GM23338 (cell line): ENCODE measurements at regions not wholly inside any gene's neighbourhood (a gene's known extent, or its start where the extent isn't known, plus 50 kb on each side); places are given as distances from the start of the nearest gene placed in this dataset.

Experiments used
- ATAC-seq: fragments of 200-7000 bp; cut with Tn5 transposase; 3 replicates; pipeline ENCODE4 v1.9.1; 2020
- DNase-seq: peaks from one replicate; pipeline ENCODE4 v3.0.0-alpha.2; 2015; ENCODE audit warnings: low spot score
- H2AFZ ChIP-seq: fragments of 200-600 bp; sonication (generic); 2 replicates; pipeline ENCODE4 v1.8.0; 2016; ENCODE audit warnings: antibody characterized with exemption, mild to moderate bottlenecking, moderate library complexity
- H3F3A ChIP-seq: fragments of 200-600 bp; sonication (generic); replicated peaks from 2 replicates; pipeline ENCODE4 v1.8.0; 2017; ENCODE audit warnings: antibody characterized with exemption, mixed run types, low read depth
- H3K27ac ChIP-seq: fragments of 200-600 bp; sonication (generic); 2 replicates; pipeline ENCODE4 v1.6.1; 2016; ENCODE audit warnings: low read depth
- H3K27me3 ChIP-seq: fragments of 200-600 bp; sonication (generic); 2 replicates; pipeline ENCODE4 v1.8.0; 2016; ENCODE audit warnings: mild to moderate bottlenecking, mixed run types, moderate library complexity; ENCODE audit not compliant: insufficient read depth
- H3K36me3 ChIP-seq: fragments of 200-600 bp; sonication (generic); 2 replicates; pipeline ENCODE4 v1.8.0; 2016; ENCODE audit warnings: mild to moderate bottlenecking; ENCODE audit not compliant: insufficient read depth
- H3K4me1 ChIP-seq: fragments of 200-600 bp; sonication (generic); 2 replicates; pipeline ENCODE4 v1.8.0; 2016; ENCODE audit warnings: mild to moderate bottlenecking, moderate library complexity; ENCODE audit not compliant: insufficient read depth
- H3K4me2 ChIP-seq: fragments of 200-600 bp; sonication (generic); 2 replicates; pipeline ENCODE4 v1.7.1; 2017; ENCODE audit warnings: mixed run types
- H3K4me3 ChIP-seq: fragments of 200-600 bp; sonication (generic); 2 replicates; pipeline ENCODE4 v1.6.1; 2016; ENCODE audit warnings: mixed run types
- H3K79me2 ChIP-seq: fragments of 200-600 bp; sonication (generic); replicated peaks from 2 replicates; pipeline ENCODE4 v1.8.0; 2017; ENCODE audit warnings: mild to moderate bottlenecking; ENCODE audit not compliant: insufficient read depth
- H3K9me2 ChIP-seq: fragments of 200-600 bp; sonication (generic); 2 replicates; pipeline ENCODE4 v1.8.0; 2017; ENCODE audit not compliant: insufficient read depth
- H4K20me1 ChIP-seq: fragments of 200-600 bp; sonication (generic); replicated peaks from 2 replicates; pipeline ENCODE4 v1.8.0; 2017; ENCODE audit warnings: mild to moderate bottlenecking; ENCODE audit not compliant: insufficient read depth
- H3K27ac Mint-ChIP-seq: 2 replicates; pipeline ENCODE4 v1.8.0; 2020; ENCODE audit warnings: inconsistent platforms, mild to moderate bottlenecking, moderate library complexity, mixed read lengths
- H3K27me3 Mint-ChIP-seq: 3 replicates; pipeline ENCODE4 v1.8.0; 2022; ENCODE audit warnings: low read depth, mild to moderate bottlenecking, moderate library complexity, mixed read lengths, inconsistent platforms; ENCODE audit not compliant: insufficient read depth, poor library complexity
- H3K36me3 Mint-ChIP-seq: 3 replicates; pipeline ENCODE4 v1.8.0; 2021; ENCODE audit warnings: low read depth, mild to moderate bottlenecking, inconsistent platforms, moderate library complexity, mixed read lengths
- H3K4me1 Mint-ChIP-seq: 3 replicates; pipeline ENCODE4 v1.8.0; 2020; ENCODE audit warnings: mild to moderate bottlenecking, inconsistent platforms, mixed read lengths
- H3K4me3 Mint-ChIP-seq: 3 replicates; pipeline ENCODE4 v1.8.0; 2021; ENCODE audit warnings: moderate library complexity, mild to moderate bottlenecking, inconsistent platforms, mixed read lengths
- H3K9me3 Mint-ChIP-seq: 3 replicates; pipeline ENCODE4 v1.8.0; 2020; ENCODE audit warnings: moderate library complexity, mild to moderate bottlenecking, inconsistent platforms, mixed read lengths
- CREB1 ChIP-seq: fragments of 250-450 bp; sonication (Bioruptor Pico); IDR thresholded peaks from 2 replicates; pipeline ENCODE4 v1.5.0; 2020; ENCODE audit warnings: low read depth, mild to moderate bottlenecking, moderate library complexity
- EZH2 ChIP-seq: fragments of 200-600 bp; sonication (generic); IDR thresholded peaks from one replicate; pipeline ENCODE4 v1.8.0; 2017; ENCODE audit warnings: antibody characterized with exemption, mild to moderate bottlenecking, low read depth; ENCODE audit not compliant: unreplicated experiment
- EZH2phosphoT487 ChIP-seq: fragments of 200-600 bp; sonication (generic); IDR thresholded peaks from one replicate; pipeline ENCODE4 v1.8.1; 2018; ENCODE audit warnings: antibody characterized with exemption; ENCODE audit not compliant: unreplicated experiment
- JUNB ChIP-seq: IDR thresholded peaks from one replicate; pipeline ENCODE4 v1.6.1; 2016; ENCODE audit warnings: antibody characterized with exemption; ENCODE audit not compliant: unreplicated experiment
- NANOG ChIP-seq: IDR thresholded peaks from 2 replicates; pipeline ENCODE4 v1.6.1; 2016; ENCODE audit warnings: antibody characterized with exemption, borderline replicate concordance
- POLR2AphosphoS5 ChIP-seq: IDR thresholded peaks from 2 replicates; pipeline ENCODE4 v1.6.1; 2016; ENCODE audit warnings: antibody characterized with exemption, low read depth
- STAT1 ChIP-seq: IDR thresholded peaks from one replicate; pipeline ENCODE4 v1.6.1; 2016; ENCODE audit warnings: antibody characterized with exemption; ENCODE audit not compliant: unreplicated experiment
- ZNF114 ChIP-seq: fragments of 250-450 bp; sonication (Bioruptor Pico); IDR thresholded peaks from 2 replicates; pipeline ENCODE4 v1.5.0; 2020; ENCODE audit warnings: mild to moderate bottlenecking, moderate library complexity
- ZNF331 ChIP-seq: fragments of 250-450 bp; sonication (Bioruptor Pico); IDR thresholded peaks from 2 replicates; pipeline ENCODE4 v1.5.0; 2020; ENCODE audit warnings: low read depth, mild to moderate bottlenecking, moderate library complexity
- TF ChIP-seq, protein P1 (sequence below): IDR thresholded peaks from 2 replicates; pipeline ENCODE4 v1.6.1; 2016; ENCODE audit warnings: antibody characterized with exemption
- TF ChIP-seq, protein P2 (sequence below): fragments of 250-450 bp; sonication (Bioruptor Pico); IDR thresholded peaks from 2 replicates; pipeline ENCODE4 v1.5.0; 2020; ENCODE audit warnings: mild to moderate bottlenecking, moderate library complexity
- TF ChIP-seq, protein P3 (sequence below): IDR thresholded peaks from one replicate; pipeline ENCODE4 v1.6.1; 2018; ENCODE audit warnings: antibody characterized with exemption; ENCODE audit not compliant: unreplicated experiment
- TF ChIP-seq, protein P4 (sequence below), 2 experiments: fragments of 200-600 bp in 1 of 2; sonication (generic) in 1 of 2; conservative IDR thresholded peaks; 2 replicates each; pipeline versions ENCODE4 v1.5.1 to v1.6.1; 2016 to 2017; ENCODE audit warnings: antibody characterized with exemption in 2 of 2, low read depth in 2 of 2, mild to moderate bottlenecking in 2 of 2, moderate library complexity in 1 of 2

DNA sequence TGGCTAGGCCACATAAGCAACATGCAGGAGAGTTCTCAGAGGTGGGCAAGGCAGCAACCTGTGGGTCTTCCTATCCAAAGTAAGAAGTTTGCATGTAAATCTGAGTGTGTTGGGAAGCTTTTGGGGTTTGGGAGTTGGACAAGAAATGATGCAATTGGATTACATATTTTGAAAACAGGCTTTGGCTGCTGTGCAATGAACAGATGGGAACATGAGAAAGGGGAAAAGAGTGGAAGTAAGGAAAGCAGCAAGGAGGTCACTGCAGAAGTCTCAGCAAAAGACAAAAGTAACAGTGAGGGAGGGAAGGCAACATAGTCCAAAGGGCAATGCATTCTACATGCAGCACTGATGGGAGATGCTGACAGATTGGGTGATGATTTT is 61.1 kb upstream of the C10orf90 start:
- Histone ChIP-seq H3K79me2 (no peaks in the 10 kb centered on the region), H3F3A (no peaks in the 10 kb centered on the region), H4K20me1 (no peaks in the 10 kb centered on the region), H3K27ac (no peak overlapping the region), H3K4me1 (peaks cover 14% of the 10 kb centered on the region; the same call in 1 of the 2 replicates), H2AFZ (no peak overlapping the region), H3K27me3 (no peaks in the 10 kb centered on the region), H3K4me3 (no peak overlapping the region), H3K4me2 (no peak overlapping the region), H3K9me2 (0 out of 2 replicates have a peak, but pooled peaks cover 9% of the 10 kb centered on the region), H3K36me3 (no peaks in the 10 kb centered on the region)
- ATAC-seq, result no peak
- H3K9me3 Mint-ChIP-seq, result peaks cover 13% of the 10 kb centered on the region; the same call in 2 of the 3 replicates
- no peak for DNase-seq
- no peak overlapping the region for H3K27ac Mint-ChIP-seq
- H3K27me3 Mint-ChIP-seq, result no peaks in the 10 kb centered on the region
- peaks cover 8% of the 10 kb centered on the region; the same call in 2 of the 3 replicates for H3K36me3 Mint-ChIP-seq
- peaks cover 15% of the 10 kb centered on the region; the same call in 2 of the 3 replicates for H3K4me1 Mint-ChIP-seq
- no peak for TF ChIP-seq STAT1
- no peak for TF ChIP-seq NANOG
- no peak for TF ChIP-seq EZH2
- TF ChIP-seq EZH2phosphoT487, result no peak
- TF ChIP-seq, protein P1, sequence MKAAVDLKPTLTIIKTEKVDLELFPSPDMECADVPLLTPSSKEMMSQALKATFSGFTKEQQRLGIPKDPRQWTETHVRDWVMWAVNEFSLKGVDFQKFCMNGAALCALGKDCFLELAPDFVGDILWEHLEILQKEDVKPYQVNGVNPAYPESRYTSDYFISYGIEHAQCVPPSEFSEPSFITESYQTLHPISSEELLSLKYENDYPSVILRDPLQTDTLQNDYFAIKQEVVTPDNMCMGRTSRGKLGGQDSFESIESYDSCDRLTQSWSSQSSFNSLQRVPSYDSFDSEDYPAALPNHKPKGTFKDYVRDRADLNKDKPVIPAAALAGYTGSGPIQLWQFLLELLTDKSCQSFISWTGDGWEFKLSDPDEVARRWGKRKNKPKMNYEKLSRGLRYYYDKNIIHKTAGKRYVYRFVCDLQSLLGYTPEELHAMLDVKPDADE, result no peak
- no peak for TF ChIP-seq JUNB
- TF ChIP-seq, protein P2, sequence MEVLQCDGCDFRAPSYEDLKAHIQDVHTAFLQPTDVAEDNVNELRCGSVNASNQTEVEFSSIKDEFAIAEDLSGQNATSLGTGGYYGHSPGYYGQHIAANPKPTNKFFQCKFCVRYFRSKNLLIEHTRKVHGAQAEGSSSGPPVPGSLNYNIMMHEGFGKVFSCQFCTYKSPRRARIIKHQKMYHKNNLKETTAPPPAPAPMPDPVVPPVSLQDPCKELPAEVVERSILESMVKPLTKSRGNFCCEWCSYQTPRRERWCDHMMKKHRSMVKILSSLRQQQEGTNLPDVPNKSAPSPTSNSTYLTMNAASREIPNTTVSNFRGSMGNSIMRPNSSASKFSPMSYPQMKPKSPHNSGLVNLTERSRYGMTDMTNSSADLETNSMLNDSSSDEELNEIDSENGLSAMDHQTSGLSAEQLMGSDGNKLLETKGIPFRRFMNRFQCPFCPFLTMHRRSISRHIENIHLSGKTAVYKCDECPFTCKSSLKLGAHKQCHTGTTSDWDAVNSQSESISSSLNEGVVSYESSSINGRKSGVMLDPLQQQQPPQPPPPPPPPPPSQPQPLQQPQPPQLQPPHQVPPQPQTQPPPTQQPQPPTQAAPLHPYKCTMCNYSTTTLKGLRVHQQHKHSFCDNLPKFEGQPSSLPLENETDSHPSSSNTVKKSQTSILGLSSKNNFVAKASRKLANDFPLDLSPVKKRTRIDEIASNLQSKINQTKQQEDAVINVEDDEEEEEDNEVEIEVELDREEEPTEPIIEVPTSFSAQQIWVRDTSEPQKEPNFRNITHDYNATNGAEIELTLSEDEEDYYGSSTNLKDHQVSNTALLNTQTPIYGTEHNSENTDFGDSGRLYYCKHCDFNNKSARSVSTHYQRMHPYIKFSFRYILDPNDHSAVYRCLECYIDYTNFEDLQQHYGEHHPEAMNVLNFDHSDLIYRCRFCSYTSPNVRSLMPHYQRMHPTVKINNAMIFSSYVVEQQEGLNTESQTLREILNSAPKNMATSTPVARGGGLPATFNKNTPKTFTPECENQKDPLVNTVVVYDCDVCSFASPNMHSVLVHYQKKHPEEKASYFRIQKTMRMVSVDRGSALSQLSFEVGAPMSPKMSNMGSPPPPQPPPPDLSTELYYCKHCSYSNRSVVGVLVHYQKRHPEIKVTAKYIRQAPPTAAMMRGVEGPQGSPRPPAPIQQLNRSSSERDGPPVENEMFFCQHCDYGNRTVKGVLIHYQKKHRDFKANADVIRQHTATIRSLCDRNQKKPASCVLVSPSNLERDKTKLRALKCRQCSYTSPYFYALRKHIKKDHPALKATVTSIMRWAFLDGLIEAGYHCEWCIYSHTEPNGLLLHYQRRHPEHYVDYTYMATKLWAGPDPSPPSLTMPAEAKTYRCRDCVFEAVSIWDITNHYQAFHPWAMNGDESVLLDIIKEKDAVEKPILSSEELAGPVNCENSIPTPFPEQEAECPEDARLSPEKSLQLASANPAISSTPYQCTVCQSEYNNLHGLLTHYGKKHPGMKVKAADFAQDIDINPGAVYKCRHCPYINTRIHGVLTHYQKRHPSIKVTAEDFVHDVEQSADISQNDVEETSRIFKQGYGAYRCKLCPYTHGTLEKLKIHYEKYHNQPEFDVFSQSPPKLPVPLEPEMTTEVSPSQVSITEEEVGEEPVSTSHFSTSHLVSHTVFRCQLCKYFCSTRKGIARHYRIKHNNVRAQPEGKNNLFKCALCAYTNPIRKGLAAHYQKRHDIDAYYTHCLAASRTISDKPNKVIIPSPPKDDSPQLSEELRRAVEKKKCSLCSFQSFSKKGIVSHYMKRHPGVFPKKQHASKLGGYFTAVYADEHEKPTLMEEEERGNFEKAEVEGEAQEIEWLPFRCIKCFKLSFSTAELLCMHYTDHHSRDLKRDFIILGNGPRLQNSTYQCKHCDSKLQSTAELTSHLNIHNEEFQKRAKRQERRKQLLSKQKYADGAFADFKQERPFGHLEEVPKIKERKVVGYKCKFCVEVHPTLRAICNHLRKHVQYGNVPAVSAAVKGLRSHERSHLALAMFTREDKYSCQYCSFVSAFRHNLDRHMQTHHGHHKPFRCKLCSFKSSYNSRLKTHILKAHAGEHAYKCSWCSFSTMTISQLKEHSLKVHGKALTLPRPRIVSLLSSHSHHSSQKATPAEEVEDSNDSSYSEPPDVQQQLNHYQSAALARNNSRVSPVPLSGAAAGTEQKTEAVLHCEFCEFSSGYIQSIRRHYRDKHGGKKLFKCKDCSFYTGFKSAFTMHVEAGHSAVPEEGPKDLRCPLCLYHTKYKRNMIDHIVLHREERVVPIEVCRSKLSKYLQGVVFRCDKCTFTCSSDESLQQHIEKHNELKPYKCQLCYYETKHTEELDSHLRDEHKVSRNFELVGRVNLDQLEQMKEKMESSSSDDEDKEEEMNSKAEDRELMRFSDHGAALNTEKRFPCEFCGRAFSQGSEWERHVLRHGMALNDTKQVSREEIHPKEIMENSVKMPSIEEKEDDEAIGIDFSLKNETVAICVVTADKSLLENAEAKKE (CRISPR knock-in tag), result no peak
- TF ChIP-seq, protein P3, sequence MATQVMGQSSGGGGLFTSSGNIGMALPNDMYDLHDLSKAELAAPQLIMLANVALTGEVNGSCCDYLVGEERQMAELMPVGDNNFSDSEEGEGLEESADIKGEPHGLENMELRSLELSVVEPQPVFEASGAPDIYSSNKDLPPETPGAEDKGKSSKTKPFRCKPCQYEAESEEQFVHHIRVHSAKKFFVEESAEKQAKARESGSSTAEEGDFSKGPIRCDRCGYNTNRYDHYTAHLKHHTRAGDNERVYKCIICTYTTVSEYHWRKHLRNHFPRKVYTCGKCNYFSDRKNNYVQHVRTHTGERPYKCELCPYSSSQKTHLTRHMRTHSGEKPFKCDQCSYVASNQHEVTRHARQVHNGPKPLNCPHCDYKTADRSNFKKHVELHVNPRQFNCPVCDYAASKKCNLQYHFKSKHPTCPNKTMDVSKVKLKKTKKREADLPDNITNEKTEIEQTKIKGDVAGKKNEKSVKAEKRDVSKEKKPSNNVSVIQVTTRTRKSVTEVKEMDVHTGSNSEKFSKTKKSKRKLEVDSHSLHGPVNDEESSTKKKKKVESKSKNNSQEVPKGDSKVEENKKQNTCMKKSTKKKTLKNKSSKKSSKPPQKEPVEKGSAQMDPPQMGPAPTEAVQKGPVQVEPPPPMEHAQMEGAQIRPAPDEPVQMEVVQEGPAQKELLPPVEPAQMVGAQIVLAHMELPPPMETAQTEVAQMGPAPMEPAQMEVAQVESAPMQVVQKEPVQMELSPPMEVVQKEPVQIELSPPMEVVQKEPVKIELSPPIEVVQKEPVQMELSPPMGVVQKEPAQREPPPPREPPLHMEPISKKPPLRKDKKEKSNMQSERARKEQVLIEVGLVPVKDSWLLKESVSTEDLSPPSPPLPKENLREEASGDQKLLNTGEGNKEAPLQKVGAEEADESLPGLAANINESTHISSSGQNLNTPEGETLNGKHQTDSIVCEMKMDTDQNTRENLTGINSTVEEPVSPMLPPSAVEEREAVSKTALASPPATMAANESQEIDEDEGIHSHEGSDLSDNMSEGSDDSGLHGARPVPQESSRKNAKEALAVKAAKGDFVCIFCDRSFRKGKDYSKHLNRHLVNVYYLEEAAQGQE, result no peak
- TF ChIP-seq ZNF114, result no peak
- no peak for TF ChIP-seq POLR2AphosphoS5
- no peak for TF ChIP-seq CREB1 (CRISPR knock-in tag)
- TF ChIP-seq ZNF331, result no peak
- TF ChIP-seq, protein P4, sequence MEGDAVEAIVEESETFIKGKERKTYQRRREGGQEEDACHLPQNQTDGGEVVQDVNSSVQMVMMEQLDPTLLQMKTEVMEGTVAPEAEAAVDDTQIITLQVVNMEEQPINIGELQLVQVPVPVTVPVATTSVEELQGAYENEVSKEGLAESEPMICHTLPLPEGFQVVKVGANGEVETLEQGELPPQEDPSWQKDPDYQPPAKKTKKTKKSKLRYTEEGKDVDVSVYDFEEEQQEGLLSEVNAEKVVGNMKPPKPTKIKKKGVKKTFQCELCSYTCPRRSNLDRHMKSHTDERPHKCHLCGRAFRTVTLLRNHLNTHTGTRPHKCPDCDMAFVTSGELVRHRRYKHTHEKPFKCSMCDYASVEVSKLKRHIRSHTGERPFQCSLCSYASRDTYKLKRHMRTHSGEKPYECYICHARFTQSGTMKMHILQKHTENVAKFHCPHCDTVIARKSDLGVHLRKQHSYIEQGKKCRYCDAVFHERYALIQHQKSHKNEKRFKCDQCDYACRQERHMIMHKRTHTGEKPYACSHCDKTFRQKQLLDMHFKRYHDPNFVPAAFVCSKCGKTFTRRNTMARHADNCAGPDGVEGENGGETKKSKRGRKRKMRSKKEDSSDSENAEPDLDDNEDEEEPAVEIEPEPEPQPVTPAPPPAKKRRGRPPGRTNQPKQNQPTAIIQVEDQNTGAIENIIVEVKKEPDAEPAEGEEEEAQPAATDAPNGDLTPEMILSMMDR (conservative IDR thresholded peaks at IDR 0.05; ENCODE audit: low read depth in 2 of 2), result no peak
- H3K4me3 Mint-ChIP-seq, result no peak overlapping the region
